AG09319 (cell line): ENCODE measurements at regions not wholly inside any gene's neighbourhood (a gene's known extent, or its start where the extent isn't known, plus 50 kb on each side); places are given as distances from the start of the nearest gene placed in this dataset.
"Not testable (repeated sequence)": the region's sequence is repeated elsewhere in the genome, so short reads cannot be mapped to it uniquely, and the experiment has no call there.

ENCODE experiments used
- DNase-seq: peaks from one replicate; pipeline ENCODE4 v3.0.0-alpha.2; 2010; ENCODE audit warnings: low read depth; ENCODE audit errors: extremely low read depth
- CTCF ChIP-seq: IDR thresholded peaks from 2 replicates; pipeline ENCODE4 v1.5.1; 2011; ENCODE audit warnings: low read depth, mild to moderate bottlenecking, inconsistent platforms, low read length, moderate library complexity

- peak; percentile 29 for DNase-seq
- peak; percentile 58 for TF ChIP-seq CTCF
Measured at GRCh38 chr9:75238311-75238976, 150.1 kb downstream of the OSTF1 start.

GRCh38 chr9:75239176-75239575, 150.9 kb downstream of the OSTF1 start:
- DNase-seq: peak; percentile 12
- no peak for TF ChIP-seq CTCF

- no peak for DNase-seq
- no peak for TF ChIP-seq CTCF
Measured at GRCh38 chr9:75242426-75242825, 154.1 kb downstream of the OSTF1 start.

GRCh38 chr9:75246949-75247348, 158.6 kb downstream of the OSTF1 start:
- DNase-seq: no peak
- no peak for TF ChIP-seq CTCF

GRCh38 chr9:75265525-75265972, 177.2 kb downstream of the OSTF1 start:
- TF ChIP-seq CTCF: peak; percentile 85
- DNase-seq: no peak

GRCh38 chr9:75269197-75269596, 180.9 kb downstream of the OSTF1 start:
- no peak for DNase-seq
- no peak for TF ChIP-seq CTCF

- DNase-seq: not testable (repeated sequence)
Measured at GRCh38 chr9:75273055-75273454, 184.7 kb downstream of the OSTF1 start.

- DNase-seq: no peak
- no peak for TF ChIP-seq CTCF
Measured at GRCh38 chr9:75274781-75275180, 186.5 kb downstream of the OSTF1 start.
